ENCODE measurements at regions not wholly inside any gene's neighbourhood (a gene's known extent, or its start where the extent isn't known, plus 50 kb on each side); places are given as distances from the start of the nearest gene placed in this dataset.

DNA sequence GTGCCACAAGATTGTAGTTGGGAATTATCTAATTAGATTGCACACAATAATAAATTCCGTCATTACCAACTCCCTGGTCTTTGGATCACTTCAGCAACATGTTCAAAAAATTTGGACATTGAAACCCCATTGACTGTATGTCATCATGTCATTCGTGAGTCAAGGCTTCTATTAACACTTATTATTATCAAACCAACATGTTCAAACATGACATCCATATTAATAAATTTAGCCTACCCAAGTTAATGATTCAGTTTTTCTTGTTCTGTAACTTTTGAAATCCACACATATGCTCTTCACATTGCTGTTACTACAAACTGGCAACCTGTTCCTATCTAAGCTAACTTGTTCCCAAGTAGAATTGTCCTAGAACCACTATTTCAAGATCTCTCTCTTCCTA is 1142.7 kb upstream of the SLC39A10 start:
- TF ChIP-seq, protein P1, sequence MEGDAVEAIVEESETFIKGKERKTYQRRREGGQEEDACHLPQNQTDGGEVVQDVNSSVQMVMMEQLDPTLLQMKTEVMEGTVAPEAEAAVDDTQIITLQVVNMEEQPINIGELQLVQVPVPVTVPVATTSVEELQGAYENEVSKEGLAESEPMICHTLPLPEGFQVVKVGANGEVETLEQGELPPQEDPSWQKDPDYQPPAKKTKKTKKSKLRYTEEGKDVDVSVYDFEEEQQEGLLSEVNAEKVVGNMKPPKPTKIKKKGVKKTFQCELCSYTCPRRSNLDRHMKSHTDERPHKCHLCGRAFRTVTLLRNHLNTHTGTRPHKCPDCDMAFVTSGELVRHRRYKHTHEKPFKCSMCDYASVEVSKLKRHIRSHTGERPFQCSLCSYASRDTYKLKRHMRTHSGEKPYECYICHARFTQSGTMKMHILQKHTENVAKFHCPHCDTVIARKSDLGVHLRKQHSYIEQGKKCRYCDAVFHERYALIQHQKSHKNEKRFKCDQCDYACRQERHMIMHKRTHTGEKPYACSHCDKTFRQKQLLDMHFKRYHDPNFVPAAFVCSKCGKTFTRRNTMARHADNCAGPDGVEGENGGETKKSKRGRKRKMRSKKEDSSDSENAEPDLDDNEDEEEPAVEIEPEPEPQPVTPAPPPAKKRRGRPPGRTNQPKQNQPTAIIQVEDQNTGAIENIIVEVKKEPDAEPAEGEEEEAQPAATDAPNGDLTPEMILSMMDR (IDR thresholded peaks at IDR 0.05) = no peak
- no peak for TF ChIP-seq EZH2 (IDR thresholded peaks at IDR 0.05; ENCODE audit: borderline replicate concordance, insufficient read depth, low read depth, low read length, poor library complexity, severe bottlenecking)

All from B cell (primary cell).